SK-N-SH (cell line): ENCODE measurements at regions not wholly inside any gene's neighbourhood (a gene's known extent, or its start where the extent isn't known, plus 50 kb on each side); places are given as distances from the start of the nearest gene placed in this dataset.
"Not testable (repeated sequence)": the region's sequence is repeated elsewhere in the genome, so short reads cannot be mapped to it uniquely, and the experiment has no call there.

Experiments
- CHD2 ChIP-seq: fragments of 150-350 bp; IDR thresholded peaks from 2 replicates; pipeline ENCODE4 v1.6.1; 2018; ENCODE audit warnings: low read length; ENCODE audit not compliant: partially characterized antibody
- EP300 ChIP-seq, 2 experiments: IDR thresholded peaks; 2 replicates each; pipeline versions ENCODE4 v1.4.0 to v1.6.1; 2012; ENCODE audit warnings: borderline replicate concordance in 1 of 2, low read depth in 1 of 2, low read length in 1 of 2
- EZH2phosphoT487 ChIP-seq: fragments of 200-600 bp; sonication (generic); IDR thresholded peaks from 2 replicates; pipeline ENCODE4 v1.6.1; 2017; ENCODE audit warnings: low read depth, mixed run types, mild to moderate bottlenecking, antibody characterized with exemption, moderate library complexity, borderline replicate concordance
- FOXM1 ChIP-seq: IDR thresholded peaks from 2 replicates; pipeline ENCODE4 v1.4.0; 2012; ENCODE audit warnings: low read depth, mild to moderate bottlenecking
- GABPA ChIP-seq: IDR thresholded peaks from 2 replicates; pipeline ENCODE4 v1.4.0; 2012; ENCODE audit warnings: low read depth, mild to moderate bottlenecking
- NFIC ChIP-seq: IDR thresholded peaks from 2 replicates; pipeline ENCODE4 v1.4.0; 2012; ENCODE audit warnings: borderline replicate concordance
- POLR2AphosphoS5 ChIP-seq: IDR thresholded peaks from 2 replicates; pipeline ENCODE4 v1.6.1; 2012; ENCODE audit warnings: low read depth, low read length
- RAD21 ChIP-seq: IDR thresholded peaks from 2 replicates; pipeline ENCODE4 v1.6.1; 2012; ENCODE audit warnings: mild to moderate bottlenecking, low read length
- RXRA ChIP-seq: IDR thresholded peaks from 2 replicates; pipeline ENCODE4 v1.4.0; 2012; ENCODE audit warnings: low read depth, mild to moderate bottlenecking, borderline replicate concordance
- TAF1 ChIP-seq: IDR thresholded peaks from 2 replicates; pipeline ENCODE4 v1.6.1; 2012; ENCODE audit warnings: low read depth, mild to moderate bottlenecking, low read length, moderate library complexity, borderline replicate concordance
- YY1 ChIP-seq: IDR thresholded peaks from 2 replicates; pipeline ENCODE4 v1.4.0; 2012; ENCODE audit warnings: low read depth, mild to moderate bottlenecking
- TF ChIP-seq, protein P1 (sequence below): fragments of 200-600 bp; sonication (generic); IDR thresholded peaks from 2 replicates; pipeline ENCODE4 v1.6.1; 2017; ENCODE audit warnings: antibody characterized with exemption, mild to moderate bottlenecking, moderate library complexity
- TF ChIP-seq, protein P2 (sequence below): fragments of 150-350 bp; IDR thresholded peaks from 2 replicates; pipeline ENCODE4 v1.6.1; 2017; ENCODE audit warnings: antibody characterized with exemption, low read length, low read depth, borderline replicate concordance
- TF ChIP-seq, protein P3 (sequence below): IDR thresholded peaks from 2 replicates; pipeline ENCODE4 v1.6.1; 2012; ENCODE audit warnings: mild to moderate bottlenecking, low read depth, low read length, moderate library complexity

DNA sequence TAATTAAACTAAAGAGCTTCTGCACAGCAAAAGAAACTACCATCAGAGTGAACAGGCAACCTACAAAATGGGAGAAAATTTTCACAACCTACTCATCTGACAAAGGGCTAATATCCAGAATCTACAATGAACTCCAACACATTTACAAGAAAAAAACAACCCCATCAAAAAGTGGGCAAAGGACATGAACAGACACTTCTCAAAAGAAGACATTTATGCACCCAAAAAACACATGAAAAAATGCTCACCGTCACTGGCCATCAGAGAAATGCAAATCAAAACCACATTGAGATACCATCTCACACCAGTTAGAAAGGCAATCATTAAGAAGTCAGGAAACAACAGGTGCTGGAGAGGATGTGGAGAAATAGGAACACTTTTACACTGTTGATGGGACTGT lies 247.6 kb downstream of the FZD1 start:
- TF ChIP-seq, protein P1, sequence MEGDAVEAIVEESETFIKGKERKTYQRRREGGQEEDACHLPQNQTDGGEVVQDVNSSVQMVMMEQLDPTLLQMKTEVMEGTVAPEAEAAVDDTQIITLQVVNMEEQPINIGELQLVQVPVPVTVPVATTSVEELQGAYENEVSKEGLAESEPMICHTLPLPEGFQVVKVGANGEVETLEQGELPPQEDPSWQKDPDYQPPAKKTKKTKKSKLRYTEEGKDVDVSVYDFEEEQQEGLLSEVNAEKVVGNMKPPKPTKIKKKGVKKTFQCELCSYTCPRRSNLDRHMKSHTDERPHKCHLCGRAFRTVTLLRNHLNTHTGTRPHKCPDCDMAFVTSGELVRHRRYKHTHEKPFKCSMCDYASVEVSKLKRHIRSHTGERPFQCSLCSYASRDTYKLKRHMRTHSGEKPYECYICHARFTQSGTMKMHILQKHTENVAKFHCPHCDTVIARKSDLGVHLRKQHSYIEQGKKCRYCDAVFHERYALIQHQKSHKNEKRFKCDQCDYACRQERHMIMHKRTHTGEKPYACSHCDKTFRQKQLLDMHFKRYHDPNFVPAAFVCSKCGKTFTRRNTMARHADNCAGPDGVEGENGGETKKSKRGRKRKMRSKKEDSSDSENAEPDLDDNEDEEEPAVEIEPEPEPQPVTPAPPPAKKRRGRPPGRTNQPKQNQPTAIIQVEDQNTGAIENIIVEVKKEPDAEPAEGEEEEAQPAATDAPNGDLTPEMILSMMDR: not testable (repeated sequence)
- not testable (repeated sequence) for TF ChIP-seq EZH2phosphoT487; GABPA; TAF1; RAD21; YY1; POLR2AphosphoS5; FOXM1; CHD2; RXRA; EP300 (IDR thresholded peaks at IDR 0.05; ENCODE audit: borderline replicate concordance in 1 of 2, low read depth in 1 of 2, low read length in 1 of 2); NFIC
- TF ChIP-seq, protein P2, sequence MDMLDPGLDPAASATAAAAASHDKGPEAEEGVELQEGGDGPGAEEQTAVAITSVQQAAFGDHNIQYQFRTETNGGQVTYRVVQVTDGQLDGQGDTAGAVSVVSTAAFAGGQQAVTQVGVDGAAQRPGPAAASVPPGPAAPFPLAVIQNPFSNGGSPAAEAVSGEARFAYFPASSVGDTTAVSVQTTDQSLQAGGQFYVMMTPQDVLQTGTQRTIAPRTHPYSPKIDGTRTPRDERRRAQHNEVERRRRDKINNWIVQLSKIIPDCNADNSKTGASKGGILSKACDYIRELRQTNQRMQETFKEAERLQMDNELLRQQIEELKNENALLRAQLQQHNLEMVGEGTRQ: not testable (repeated sequence)
- TF ChIP-seq, protein P3, sequence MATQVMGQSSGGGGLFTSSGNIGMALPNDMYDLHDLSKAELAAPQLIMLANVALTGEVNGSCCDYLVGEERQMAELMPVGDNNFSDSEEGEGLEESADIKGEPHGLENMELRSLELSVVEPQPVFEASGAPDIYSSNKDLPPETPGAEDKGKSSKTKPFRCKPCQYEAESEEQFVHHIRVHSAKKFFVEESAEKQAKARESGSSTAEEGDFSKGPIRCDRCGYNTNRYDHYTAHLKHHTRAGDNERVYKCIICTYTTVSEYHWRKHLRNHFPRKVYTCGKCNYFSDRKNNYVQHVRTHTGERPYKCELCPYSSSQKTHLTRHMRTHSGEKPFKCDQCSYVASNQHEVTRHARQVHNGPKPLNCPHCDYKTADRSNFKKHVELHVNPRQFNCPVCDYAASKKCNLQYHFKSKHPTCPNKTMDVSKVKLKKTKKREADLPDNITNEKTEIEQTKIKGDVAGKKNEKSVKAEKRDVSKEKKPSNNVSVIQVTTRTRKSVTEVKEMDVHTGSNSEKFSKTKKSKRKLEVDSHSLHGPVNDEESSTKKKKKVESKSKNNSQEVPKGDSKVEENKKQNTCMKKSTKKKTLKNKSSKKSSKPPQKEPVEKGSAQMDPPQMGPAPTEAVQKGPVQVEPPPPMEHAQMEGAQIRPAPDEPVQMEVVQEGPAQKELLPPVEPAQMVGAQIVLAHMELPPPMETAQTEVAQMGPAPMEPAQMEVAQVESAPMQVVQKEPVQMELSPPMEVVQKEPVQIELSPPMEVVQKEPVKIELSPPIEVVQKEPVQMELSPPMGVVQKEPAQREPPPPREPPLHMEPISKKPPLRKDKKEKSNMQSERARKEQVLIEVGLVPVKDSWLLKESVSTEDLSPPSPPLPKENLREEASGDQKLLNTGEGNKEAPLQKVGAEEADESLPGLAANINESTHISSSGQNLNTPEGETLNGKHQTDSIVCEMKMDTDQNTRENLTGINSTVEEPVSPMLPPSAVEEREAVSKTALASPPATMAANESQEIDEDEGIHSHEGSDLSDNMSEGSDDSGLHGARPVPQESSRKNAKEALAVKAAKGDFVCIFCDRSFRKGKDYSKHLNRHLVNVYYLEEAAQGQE: not testable (repeated sequence)
